Cardiac muscle cell (in vitro differentiated cells and primary cell): ENCODE measurements at regions not wholly inside any gene's neighbourhood (a gene's known extent, or its start where the extent isn't known, plus 50 kb on each side); places are given as distances from the start of the nearest gene placed in this dataset.

Source experiments
- DNase-seq, 2 donors: peaks; one replicate each; pipeline versions ENCODE4 v3.0.0 to v3.0.0-alpha.2; 2010 to 2017; ENCODE audit warnings: low read depth in 1 of 2, low spot score in 1 of 2
- H3K27ac ChIP-seq: fragments of 200-600 bp; sonication (generic); 2 replicates; pipeline ENCODE4 v1.5.1; 2016
- H3K27me3 ChIP-seq: fragments of 200-600 bp; sonication (generic); 2 replicates; pipeline ENCODE4 v1.6.0; 2016; ENCODE audit warnings: control low read depth
- H3K36me3 ChIP-seq: fragments of 200-600 bp; sonication (generic); 2 replicates; pipeline ENCODE4 v1.5.1; 2016; ENCODE audit warnings: control low read depth
- H3K4me1 ChIP-seq: fragments of 200-600 bp; sonication (generic); 2 replicates; pipeline ENCODE4 v1.8.1; 2017; ENCODE audit warnings: low read depth, mild to moderate bottlenecking, mixed run types
- H3K4me3 ChIP-seq: fragments of 200-600 bp; sonication (generic); 2 replicates; pipeline ENCODE4 v1.5.1; 2016; ENCODE audit warnings: mild to moderate bottlenecking
- H3K9me3 ChIP-seq: fragments of 200-600 bp; sonication (generic); 2 replicates; pipeline ENCODE4 v1.5.1; 2017; ENCODE audit warnings: low read depth, mild to moderate bottlenecking, control low read depth
- CTCF ChIP-seq: IDR thresholded peaks from 2 replicates; pipeline ENCODE4 v1.5.1; 2012; ENCODE audit warnings: low read depth, mild to moderate bottlenecking, low read length

- DNase-seq = no peak
These were observed 393.4 kb downstream of the MATN1 start for GRCh38 chr1:30329802-30330557.

GRCh38 chr1:30329263-30329753 is 394.1 kb downstream of the MATN1 start:
- Histone ChIP-seq H3K9me3 (no peaks in the 10 kb centered on the region), H3K27ac (no peak overlapping the region)
- no peak for TF ChIP-seq CTCF

More at GRCh38 chr1:30329802-30330557, 393.4 kb downstream of the MATN1 start:
- no peak for TF ChIP-seq CTCF
- Histone ChIP-seq H3K27me3 (no peaks in the 10 kb centered on the region), H3K4me3 (no peak overlapping the region), H3K4me1 (no peaks in the 10 kb centered on the region), H3K9me3 (no peaks in the 10 kb centered on the region), H3K36me3 (no peaks in the 10 kb centered on the region), H3K27ac (no peak overlapping the region)

GRCh38 chr1:30328401-30329262 is 394.8 kb downstream of the MATN1 start:
- Histone ChIP-seq H3K4me1 (no peaks in the 10 kb centered on the region), H3K27ac (no peak overlapping the region), H3K27me3 (no peaks in the 10 kb centered on the region), H3K9me3 (no peaks in the 10 kb centered on the region), H3K36me3 (no peaks in the 10 kb centered on the region), H3K4me3 (no peak overlapping the region)
- no peak for TF ChIP-seq CTCF
- no peak for DNase-seq

More at GRCh38 chr1:30329263-30329753, 394.1 kb downstream of the MATN1 start:
- no peak for DNase-seq
- H3K4me3 ChIP-seq = no peak overlapping the region
- no peaks in the 10 kb centered on the region for H3K27me3 ChIP-seq
- no peaks in the 10 kb centered on the region for H3K36me3 ChIP-seq
- no peaks in the 10 kb centered on the region for H3K4me1 ChIP-seq

GRCh38 chr1:30328100-30328370 is 395.4 kb downstream of the MATN1 start:
- Histone ChIP-seq H3K36me3 (no peaks in the 10 kb centered on the region), H3K27me3 (no peaks in the 10 kb centered on the region), H3K27ac (no peak overlapping the region), H3K4me3 (no peak overlapping the region), H3K9me3 (no peaks in the 10 kb centered on the region), H3K4me1 (no peaks in the 10 kb centered on the region)
- no peak for TF ChIP-seq CTCF
- no peak for DNase-seq

- no peaks in the 10 kb centered on the region for H3K4me1 ChIP-seq
- H3K27ac ChIP-seq = no peak overlapping the region
- H3K9me3 ChIP-seq = no peaks in the 10 kb centered on the region
- H3K27me3 ChIP-seq = no peaks in the 10 kb centered on the region
- no peak for DNase-seq
- TF ChIP-seq CTCF = no peak
- H3K4me3 ChIP-seq = no peak overlapping the region
- no peaks in the 10 kb centered on the region for H3K36me3 ChIP-seq
These were observed 395.9 kb downstream of the MATN1 start for GRCh38 chr1:30327370-30328099.
